GM19351 (cell line): ENCODE measurements at regions not wholly inside any gene's neighbourhood (a gene's known extent, or its start where the extent isn't known, plus 50 kb on each side); places are given as distances from the start of the nearest gene placed in this dataset.

Source experiments
- ATAC-seq: cut with Tn5 transposase; IDR thresholded peaks from one replicate; pipeline ENCODE4 v1.9.1; 2021; ENCODE audit warnings: mild to moderate bottlenecking, moderate library complexity; ENCODE audit not compliant: unreplicated experiment

DNA sequence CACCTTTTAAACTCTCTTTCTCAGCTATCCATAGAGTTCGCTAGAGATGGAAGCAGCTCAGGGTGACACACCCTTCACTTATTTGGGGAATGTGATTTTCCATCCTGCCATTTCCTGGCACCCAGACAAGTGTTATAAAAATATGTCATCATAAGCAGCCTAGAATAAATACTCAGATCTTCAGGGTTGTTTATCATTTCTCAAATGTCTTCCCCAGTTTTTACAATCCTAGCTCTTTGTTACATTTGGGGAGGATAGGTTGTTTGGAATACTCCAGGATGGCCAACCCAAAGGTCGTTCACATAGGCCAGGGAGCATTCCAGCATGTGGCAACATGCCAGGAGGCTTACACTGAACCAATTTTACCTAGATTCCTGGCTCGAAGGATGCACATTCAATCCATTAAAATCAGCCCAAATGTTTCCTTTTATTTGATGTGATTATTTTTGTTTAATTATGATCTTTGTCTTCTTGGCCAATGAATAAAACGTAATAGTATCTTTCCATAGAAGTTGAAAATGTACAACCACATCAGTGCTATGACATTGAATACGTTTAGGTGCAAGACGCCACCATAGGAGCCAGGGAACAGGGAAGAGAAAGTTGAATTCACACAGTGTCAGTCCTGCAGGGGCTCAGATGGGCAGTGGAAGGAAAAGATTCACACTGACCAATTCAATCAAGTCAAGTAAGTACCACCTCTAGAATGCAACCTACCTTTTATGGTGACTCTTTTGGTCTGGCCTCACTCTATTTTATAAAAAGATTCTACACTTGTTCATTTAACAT lies 537.7 kb upstream of the MDFIC2 start:
- ATAC-seq: no peak

DNA sequence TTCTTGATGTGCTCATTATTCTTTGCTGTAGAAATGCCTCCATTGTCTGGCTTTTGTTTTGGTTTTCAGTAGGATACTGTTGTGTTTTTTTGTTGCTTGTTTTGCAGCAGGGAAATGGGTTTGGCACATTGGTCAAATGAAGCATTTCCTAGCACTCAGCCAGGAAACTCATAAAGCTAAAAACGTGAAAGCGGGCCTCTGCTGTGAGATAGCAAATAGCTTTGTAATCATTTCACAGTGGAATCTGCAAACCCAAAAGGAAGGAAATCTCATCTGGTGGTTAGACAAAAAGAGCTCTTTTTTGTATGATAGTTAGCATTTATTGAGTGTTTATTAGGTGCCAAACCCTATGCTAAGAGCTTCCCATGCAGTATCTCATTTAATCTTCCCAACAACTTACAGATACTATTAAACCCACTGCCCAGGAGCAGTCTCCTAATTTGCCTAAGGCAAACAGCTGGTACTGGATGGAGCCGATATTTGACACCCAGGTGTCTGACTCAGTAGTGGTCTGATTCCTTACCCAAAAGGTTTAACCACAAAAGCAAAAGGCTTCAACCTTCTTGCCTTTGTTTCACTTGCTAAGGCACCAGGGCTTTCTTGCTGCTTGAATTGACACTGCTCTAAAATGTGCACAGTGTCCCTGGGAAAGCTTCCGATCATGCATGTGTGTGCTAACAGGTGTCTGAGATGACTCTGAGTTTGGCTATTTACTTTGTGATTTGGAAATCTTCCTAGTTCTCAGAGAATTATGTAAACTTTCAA lies 527.9 kb upstream of the MDFIC2 start:
- no peak for ATAC-seq

DNA sequence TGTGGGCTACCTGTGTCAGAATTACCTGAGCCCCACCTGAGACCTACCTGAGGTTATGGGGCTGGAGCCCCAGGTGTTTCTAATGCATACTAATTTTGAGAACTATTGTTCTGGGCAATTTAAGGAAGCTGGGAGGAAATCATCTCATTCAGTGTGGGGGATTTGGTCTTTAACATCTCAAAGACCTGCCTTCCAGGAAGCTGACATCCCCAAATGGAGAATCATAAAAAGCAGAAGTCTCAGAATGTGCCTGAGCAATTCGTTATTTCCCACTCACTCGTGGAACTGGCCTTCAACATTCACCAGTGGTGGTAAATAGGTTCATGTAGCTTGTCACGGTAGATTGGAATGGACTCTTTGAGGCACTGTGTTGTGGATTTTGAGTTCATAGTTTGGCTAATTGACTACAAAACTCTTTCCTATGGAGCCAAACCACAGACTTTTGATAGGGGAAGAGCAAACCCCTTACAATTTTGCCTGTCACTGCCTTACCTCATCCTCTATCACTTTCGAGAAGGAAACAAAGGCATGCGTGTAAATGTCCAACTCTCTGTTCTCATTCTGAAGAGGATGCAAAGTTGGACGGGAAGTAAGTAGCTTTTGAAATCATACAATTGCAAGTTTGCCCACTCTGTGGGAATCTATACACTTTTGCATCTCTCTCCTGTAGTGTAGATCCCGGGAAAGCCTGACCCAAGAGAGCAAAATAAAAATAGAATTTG lies 521.0 kb upstream of the MDFIC2 start:
- ATAC-seq: no peak

DNA sequence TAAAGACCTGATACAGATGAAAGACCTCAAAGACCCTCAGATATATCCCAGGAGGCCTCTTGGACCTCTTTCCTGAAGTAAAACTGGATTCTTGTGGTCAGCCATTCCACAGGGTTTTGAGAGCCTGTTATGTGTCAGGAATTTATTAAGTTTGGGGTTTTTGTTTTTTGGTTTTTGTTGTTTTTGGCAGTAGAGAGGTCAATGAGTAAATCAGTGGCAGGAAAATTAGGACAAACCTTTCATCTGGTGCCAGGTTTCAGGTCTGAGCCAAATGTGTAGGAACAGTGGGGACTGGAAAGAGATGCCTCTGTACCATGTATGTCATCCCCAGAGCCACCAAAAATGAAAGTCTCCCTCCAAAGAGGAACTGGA lies 520.4 kb upstream of the MDFIC2 start:
- no peak for ATAC-seq

DNA sequence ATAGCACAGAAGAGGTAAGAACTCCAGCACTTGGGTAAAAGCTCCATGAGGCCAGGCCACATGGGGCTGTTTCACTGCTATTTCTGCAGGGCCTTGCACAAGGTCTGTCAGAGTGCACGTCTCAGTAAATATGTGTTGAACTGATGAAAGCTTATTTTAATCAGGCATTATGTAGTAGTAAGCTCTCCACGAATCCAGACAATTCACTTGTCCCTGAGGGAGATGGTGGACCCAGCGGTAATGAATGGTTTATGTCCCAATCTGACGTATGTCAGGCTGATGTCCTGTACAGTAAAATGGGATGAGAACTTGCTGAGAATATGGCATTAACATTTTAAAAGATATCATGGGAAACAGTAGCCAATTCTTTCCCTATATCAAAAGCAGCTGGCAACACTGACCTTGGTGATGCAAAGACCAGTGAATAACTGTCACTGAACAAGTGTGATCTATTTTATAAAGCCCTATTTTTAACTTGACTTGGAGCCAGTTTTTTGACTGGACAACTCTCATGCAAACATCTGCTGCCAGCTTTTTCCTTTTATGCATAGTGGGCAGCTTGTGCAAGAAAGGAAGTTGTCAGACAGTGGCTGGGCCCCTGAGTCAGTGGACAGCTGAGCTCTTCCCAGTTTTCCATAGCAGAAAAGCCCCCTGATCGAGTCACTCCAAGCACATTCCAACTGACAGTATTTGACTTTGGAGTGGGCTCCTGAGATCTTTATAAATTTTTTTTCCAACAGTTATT lies 519.8 kb upstream of the MDFIC2 start:
- ATAC-seq: no peak

DNA sequence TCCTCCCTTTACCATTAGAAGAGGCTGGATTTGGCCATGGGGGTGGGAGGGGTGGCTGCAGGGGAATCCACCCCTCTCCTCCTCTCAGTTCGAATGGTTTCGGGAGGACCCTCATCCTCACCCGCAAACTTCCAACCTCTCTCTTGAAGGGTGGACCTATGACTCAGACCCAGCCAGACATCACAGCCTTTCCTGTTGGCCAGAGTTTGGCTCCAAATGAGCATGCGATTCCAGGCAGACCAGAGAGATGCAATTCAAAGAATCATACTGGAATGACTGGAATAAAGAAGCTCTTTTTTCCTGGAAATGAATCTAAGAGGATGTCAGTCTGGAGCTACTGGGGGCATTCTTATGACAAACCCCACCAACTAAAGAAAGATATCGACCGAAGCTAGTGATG lies 516.7 kb upstream of the MDFIC2 start:
- no peak for ATAC-seq

DNA sequence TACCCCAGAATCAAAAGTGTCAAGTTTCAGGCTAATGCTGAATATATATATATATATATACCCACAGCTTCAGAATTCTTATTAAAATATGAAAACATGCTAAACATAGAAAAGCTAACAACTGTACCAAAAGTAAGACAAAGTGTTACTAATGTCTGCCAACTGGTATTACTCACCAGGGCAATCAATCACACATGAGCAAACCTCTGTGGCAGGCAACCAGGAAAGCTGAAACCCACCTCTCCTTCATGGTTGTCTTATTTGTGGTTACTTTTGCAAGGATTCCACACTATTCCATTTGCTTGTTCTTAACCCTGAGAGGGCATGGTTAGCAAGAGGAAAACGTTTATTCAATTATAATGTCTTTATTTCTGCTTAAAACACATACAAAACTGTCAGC lies 512.3 kb upstream of the MDFIC2 start:
- ATAC-seq: no peak

DNA sequence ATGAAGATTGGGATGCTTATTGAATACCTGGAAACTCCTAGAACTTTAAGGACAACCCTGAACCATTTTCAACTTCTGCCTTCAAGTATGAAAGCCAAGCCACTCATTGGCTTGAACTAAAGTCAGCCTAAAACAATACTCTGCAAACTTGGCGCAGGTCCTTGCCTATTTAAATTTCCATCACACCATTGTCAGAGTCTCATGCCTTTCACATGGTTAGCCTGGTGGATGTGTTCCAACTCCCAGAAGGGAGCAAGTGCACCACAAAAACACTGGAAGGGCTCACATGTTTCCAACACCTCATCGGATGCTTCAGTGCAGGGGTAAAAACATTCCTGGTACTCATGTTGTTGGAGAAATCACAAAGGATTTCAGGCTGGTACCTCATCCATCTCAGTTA lies 511.6 kb upstream of the MDFIC2 start:
- no peak for ATAC-seq

DNA sequence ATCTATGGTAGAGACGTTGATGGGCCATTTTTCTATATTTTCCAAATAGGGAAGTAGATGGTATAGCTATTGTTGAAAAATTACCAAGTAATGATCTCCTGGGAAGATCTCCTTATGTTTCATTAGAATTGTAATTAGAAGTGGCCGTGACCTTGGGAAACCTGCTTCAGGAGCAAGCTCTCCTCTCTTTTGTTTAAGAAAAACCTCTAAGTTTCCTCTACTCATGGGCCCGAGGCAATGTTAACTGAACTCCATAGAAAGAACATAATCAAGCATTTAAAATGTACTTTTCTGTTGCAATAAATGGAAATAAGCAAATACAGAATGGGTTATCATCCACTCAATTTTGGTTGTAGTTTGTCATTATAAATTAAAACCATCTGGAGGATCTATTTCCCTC lies 511.2 kb upstream of the MDFIC2 start:
- ATAC-seq: no peak

DNA sequence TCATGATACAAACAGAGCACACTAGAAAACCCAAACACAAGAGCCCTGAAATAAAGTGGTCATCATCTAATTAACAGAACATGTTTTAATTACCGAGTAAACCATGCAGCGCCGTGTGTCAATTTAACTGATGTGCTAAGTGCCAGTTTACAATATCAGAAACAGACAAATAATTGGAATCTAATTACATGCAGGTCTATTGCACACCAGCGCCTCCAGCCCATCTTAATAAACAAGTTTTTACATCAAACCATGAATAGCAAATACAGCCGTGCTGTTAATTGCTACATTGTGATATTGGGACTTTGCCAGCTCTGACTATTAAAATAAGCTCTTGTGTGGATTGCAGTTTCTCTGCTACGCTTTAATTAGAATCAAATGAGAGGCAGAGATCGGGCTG lies 510.2 kb upstream of the MDFIC2 start:
- no peak for ATAC-seq

DNA sequence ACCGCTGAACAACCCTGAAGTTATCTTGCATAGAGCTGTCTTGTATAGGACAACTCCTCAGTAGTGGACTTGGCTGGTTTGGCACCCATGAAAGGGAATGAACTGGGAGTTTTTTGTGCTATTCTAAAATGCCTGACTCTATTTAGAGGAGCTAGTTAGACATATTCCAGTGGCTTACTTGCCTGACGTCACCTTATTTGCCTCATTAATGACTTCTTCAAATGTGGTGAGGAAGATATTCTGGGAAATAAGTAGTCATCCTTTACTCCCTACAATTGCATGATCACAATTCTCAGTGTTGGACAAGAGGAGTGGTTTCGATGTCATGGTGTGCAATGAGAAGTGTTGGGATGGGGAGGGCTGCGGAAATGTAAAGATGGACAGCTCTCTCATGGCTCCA lies 509.2 kb upstream of the MDFIC2 start:
- ATAC-seq: no peak

DNA sequence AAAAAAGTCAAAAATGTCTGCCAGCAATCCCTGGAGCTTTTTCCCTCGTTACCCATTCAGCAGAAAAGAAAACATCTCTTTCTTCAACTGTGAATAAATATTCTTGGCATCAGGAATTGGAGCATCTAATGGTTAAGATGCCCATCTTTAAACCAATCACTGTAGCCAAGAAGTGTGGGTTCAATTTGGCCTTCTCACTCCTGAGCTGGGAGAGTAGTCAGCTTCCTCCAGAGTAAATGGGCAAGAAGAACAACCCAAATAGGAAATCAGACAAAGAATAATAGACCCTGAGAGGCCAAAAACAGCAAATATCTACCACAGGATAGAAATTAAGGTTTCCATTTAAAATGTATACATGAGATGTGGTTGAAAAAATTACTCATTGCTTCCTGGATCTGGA lies 508.0 kb upstream of the MDFIC2 start:
- no peak for ATAC-seq

DNA sequence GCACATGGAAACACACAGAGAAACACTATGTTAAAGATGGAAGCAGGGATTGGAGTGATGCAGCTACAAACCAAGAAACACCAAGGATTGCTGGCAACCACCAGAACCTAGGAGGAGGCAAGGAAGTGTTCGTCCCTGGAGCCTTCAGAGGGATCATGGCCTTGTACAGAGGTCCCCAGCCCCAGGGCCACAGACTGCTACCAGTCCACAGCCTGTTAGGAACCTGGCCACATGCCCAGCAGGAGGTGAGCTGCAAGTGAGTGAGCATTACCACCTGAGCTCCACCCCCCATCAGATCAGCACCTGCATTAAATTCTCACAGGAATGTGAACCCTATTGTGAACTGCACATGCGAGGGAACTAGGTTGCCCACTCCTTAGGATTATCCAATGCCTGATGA lies 505.7 kb upstream of the MDFIC2 start:
- ATAC-seq: no peak

DNA sequence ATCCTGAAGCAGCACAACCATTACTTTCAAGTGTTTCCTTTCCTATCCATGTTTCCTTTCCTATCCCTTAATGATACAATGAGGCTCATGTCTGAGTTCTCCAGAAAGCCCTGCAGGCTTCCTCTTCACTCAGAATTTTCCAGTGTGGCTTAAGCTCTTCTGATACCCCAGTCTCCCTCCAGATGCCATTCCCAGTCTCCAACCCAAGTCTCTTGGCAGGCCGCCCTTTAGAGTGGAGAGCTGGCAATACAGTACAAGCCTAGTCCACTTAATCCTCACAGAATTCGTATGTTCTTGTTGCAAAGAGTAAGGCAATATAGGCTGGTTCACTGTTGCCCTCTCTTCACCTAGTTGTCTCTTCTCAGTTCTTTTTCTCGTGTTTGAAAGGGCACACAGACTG lies 503.9 kb upstream of the MDFIC2 start:
- no peak for ATAC-seq

DNA sequence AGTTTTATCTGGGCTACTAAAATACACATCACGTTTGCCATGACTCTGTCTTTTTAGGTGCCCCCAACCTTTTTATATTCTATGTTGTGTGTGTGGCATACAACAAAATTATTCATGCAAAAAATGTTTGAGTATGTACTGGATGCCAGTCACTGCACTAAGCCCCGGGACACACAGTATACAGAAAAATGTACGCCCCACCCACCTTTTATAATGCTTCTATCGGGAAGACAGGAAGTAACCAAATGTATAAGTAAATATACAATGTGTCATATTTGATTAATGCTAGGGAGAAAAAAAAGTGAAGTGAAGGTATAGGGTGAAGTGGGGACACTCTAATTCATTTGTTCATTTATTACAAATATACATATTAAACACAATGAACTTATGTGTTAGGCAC lies 503.4 kb upstream of the MDFIC2 start:
- ATAC-seq: no peak

DNA sequence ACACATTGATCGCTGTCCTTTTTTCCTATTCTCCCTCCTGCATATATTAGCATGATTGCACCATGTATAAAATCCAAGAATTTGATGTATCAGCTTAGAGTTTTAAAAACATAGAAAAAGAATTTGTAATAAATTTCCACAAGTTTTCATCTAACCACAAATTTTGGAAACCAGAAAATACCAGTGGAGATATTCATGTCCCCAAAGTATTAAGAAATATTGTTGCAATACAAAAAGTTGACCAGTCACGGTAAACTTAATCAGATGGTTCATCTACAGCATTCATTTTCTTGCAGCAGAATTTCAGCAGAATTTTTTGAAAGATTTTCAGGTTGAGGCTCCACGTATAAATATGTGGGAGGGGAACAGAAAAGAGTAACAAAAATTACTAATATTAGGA lies 500.9 kb upstream of the MDFIC2 start:
- ATAC-seq: no peak

DNA sequence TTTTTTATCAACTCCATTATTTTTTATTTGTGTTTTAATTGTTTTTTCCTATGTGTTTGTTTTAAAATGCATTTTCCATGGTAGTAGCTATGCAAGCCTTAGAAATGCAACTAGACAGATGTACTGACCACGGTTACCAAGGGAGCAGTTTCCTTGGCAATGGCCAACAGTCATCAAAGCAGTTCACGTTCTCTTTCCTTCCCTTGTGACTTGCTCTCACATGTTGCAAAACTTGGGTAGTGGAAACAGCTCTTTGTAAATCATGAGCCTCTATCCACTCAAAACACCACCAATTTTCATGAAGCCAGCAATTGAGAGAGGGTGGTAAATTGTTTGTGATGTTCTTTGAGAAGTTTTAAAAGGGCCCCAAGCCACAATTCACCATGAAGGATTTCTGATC lies 499.4 kb upstream of the MDFIC2 start:
- ATAC-seq: no peak

DNA sequence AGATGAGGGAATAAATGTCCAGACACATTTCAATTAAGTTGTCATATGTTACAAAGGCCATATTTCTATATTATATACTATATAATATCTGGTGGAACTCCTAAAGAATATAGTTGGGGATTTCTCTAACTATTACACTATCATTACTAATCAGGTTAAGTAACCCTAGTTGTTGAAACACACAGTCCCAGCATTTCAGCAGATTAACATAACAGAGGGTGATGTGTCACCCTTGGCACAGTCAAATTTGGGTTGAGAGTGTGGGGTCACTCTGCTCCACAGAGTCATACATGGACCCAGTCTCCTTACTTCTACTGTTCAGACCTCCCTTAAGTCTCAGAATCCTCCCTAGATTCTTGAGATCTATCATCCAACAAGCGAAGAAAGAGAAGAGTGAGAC lies 496.4 kb upstream of the MDFIC2 start:
- no peak for ATAC-seq

DNA sequence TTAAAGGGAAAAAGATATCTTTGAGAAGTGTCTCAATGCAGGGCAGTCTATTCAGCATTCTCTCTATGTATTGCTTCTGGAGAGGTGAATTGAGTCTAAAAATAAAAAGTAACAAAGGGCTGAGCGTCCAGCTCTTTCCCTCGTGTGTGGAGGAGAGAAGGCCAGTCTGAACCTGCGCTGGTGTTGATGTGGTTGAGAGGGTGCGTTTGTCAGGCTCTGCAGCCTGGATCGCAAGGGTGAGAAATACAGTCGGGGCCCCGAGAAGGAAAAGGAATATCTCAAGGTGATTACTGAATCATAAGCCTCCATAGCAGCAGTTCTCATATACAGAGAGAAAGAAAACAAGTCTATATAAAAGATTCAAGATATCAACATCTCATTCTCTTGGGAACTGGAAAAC lies 494.1 kb upstream of the MDFIC2 start:
- no peak for ATAC-seq

DNA sequence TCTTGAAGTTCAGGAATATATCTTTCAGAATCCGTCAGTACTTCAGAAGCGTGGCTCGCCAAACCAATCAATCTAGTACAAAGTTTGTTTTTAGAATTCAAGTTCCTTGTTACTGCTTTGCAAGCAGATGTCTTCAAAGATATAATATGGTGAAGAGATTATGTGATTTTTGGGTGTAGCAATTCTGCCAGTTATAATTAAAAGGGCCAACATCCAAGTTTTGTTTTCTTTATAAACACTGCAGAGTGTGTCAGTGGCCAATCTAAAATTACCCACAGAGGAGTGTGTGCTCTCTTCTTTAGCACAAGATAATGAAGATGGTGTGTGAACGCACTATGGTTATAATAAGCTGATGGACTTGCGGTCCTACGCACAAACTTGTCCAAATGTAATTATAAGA lies 493.6 kb upstream of the MDFIC2 start:
- no peak for ATAC-seq
